PC-9 (cell line): ENCODE measurements at regions not wholly inside any gene's neighbourhood (a gene's known extent, or its start where the extent isn't known, plus 50 kb on each side); places are given as distances from the start of the nearest gene placed in this dataset.

ENCODE experiments used
- BruUV-seq: library from RNA; stranded (reverse); fragments of 400-500 nt; replicated peaks from 2 replicates; lab custom pipeline; 2021; lab: Mats Ljungman, UMichigan
- CTCF ChIA-PET: fragments of 300-600 bp; sonication (Branson Sonifier 250); formaldehyde crosslinking; loops from one replicate; lab custom pipeline; 2022; ENCODE audit warnings: antibody characterized with exemption; lab: Charles Lee
- POLR2A ChIA-PET: fragments of 300-600 bp; sonication (Branson Sonifier 250); formaldehyde crosslinking; loops from one replicate; lab custom pipeline; 2022; ENCODE audit warnings: antibody characterized with exemption; ENCODE audit not compliant: unreplicated experiment; lab: Charles Lee
- DNase-seq, 2 experiments: peaks; one replicate each; pipeline versions ENCODE4 v3.0.0 to v3.0.0-alpha.2; 2015 to 2022; ENCODE audit warnings: mixed read lengths in 1 of 2
- H2AFZ ChIP-seq: fragments of 200-600 bp; sonication (generic); 2 replicates; pipeline ENCODE4 v1.8.1; 2017; ENCODE audit warnings: antibody characterized with exemption
- H3F3A ChIP-seq: fragments of 200-600 bp; sonication (generic); 2 replicates; pipeline ENCODE4 v1.8.1; 2017; ENCODE audit warnings: antibody characterized with exemption, mild to moderate bottlenecking, low read depth; ENCODE audit not compliant: insufficient read depth
- H3K27ac ChIP-seq: fragments of 200-600 bp; sonication (generic); 2 replicates; pipeline ENCODE4 v1.6.1; 2016; ENCODE audit warnings: mixed run types
- H3K27me3 ChIP-seq: fragments of 200-600 bp; sonication (generic); 2 replicates; pipeline ENCODE4 v1.6.1; 2016; ENCODE audit warnings: low read depth, mixed run types; ENCODE audit not compliant: insufficient read depth
- H3K36me3 ChIP-seq: fragments of 200-600 bp; sonication (generic); 2 replicates; pipeline ENCODE4 v1.6.1; 2016; ENCODE audit warnings: low read depth, mixed run types
- H3K4me1 ChIP-seq: fragments of 200-600 bp; sonication (generic); replicated peaks from 2 replicates; pipeline ENCODE4 v1.6.1; 2016; ENCODE audit warnings: mixed run types; ENCODE audit not compliant: insufficient read depth
- H3K4me2 ChIP-seq: fragments of 200-600 bp; sonication (generic); 2 replicates; pipeline ENCODE4 v1.6.1; 2017; ENCODE audit warnings: mixed run types
- H3K4me3 ChIP-seq: fragments of 200-600 bp; sonication (generic); 2 replicates; pipeline ENCODE4 v1.6.1; 2016; ENCODE audit warnings: mixed run types
- H3K79me2 ChIP-seq: fragments of 200-600 bp; sonication (generic); 2 replicates; pipeline ENCODE4 v1.6.1; 2017; ENCODE audit warnings: low read depth, mixed run types
- H3K9me2 ChIP-seq: fragments of 200-600 bp; sonication (generic); 2 replicates; pipeline ENCODE4 v1.8.1; 2017; ENCODE audit warnings: mild to moderate bottlenecking; ENCODE audit not compliant: insufficient read depth
- H3K9me3 ChIP-seq: fragments of 200-600 bp; sonication (generic); 2 replicates; pipeline ENCODE4 v1.8.1; 2016; ENCODE audit warnings: low read depth; ENCODE audit not compliant: insufficient read depth
- H4K20me1 ChIP-seq: fragments of 200-600 bp; sonication (generic); 2 replicates; pipeline ENCODE4 v1.8.1; 2017; ENCODE audit not compliant: insufficient read depth
- EZH2 ChIP-seq: fragments of 200-600 bp; sonication (generic); IDR thresholded peaks from 2 replicates; pipeline ENCODE4 v1.8.0; 2017; ENCODE audit warnings: antibody characterized with exemption, low read depth
- intact Hi-C: fragments of 100-400 bp; cut with micrococcal nuclease; formaldehyde crosslinking; loops from one replicate; pipeline ENCODE4 v1.10.0; 2022; ENCODE audit not compliant: unreplicated experiment
- TF ChIP-seq, protein P1 (sequence below): fragments of 200-600 bp; sonication (generic); conservative IDR thresholded peaks from 2 replicates; pipeline ENCODE4 v1.6.1; 2017; ENCODE audit warnings: mixed run types, antibody characterized with exemption, mild to moderate bottlenecking, moderate library complexity

DNA sequence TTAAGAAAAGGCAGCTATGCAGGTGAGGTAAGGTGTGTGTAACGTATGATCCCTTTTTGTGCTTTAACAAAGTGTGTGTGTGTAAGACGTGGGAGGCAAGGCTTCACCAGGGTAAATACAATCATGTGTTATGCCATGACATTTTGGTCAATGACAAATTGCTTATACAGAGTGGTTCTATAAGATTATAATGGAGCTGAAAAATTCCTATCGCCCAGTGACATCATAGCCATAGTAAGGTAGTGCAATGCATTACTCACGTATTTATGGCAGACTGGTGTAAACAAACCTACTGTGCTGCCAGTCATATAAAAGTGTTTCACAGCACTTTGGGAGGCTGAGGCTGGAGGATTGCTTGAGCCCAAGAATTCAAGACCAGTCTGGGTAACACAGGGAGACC lies 60.2 kb upstream of the LCTL start:
- DNase-seq, result no peak
- H3K27me3 ChIP-seq, result no peaks in the 10 kb centered on the region
- ChIA-PET POLR2A (interaction anchor here (0.6 kb wide), 1 partner anchor 331 kb away, joined by 5 read pairs; no protein-coding TSS in a partner anchor), CTCF (no interaction called here)
- H3K9me3 ChIP-seq, result no peaks in the 10 kb centered on the region
- H3K9me2 ChIP-seq, result no peaks in the 10 kb centered on the region
- H3K36me3 ChIP-seq, result no peaks in the 10 kb centered on the region
- no peaks in the 10 kb centered on the region for H3K4me1 ChIP-seq
- no peak overlapping the region for H3K27ac ChIP-seq
- no peak overlapping the region for H3K4me2 ChIP-seq
- BruUV-seq, result no TSS peak
- H3K79me2 ChIP-seq, result no peaks in the 10 kb centered on the region
- H4K20me1 ChIP-seq, result no peaks in the 10 kb centered on the region
- no peak overlapping the region for H2AFZ ChIP-seq
- H3F3A ChIP-seq, result no peaks in the 10 kb centered on the region
- H3K4me3 ChIP-seq, result no peak overlapping the region
- intact Hi-C loops, result no loop called here
- TF ChIP-seq EZH2, result no peak
- TF ChIP-seq, protein P1, sequence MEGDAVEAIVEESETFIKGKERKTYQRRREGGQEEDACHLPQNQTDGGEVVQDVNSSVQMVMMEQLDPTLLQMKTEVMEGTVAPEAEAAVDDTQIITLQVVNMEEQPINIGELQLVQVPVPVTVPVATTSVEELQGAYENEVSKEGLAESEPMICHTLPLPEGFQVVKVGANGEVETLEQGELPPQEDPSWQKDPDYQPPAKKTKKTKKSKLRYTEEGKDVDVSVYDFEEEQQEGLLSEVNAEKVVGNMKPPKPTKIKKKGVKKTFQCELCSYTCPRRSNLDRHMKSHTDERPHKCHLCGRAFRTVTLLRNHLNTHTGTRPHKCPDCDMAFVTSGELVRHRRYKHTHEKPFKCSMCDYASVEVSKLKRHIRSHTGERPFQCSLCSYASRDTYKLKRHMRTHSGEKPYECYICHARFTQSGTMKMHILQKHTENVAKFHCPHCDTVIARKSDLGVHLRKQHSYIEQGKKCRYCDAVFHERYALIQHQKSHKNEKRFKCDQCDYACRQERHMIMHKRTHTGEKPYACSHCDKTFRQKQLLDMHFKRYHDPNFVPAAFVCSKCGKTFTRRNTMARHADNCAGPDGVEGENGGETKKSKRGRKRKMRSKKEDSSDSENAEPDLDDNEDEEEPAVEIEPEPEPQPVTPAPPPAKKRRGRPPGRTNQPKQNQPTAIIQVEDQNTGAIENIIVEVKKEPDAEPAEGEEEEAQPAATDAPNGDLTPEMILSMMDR, result no peak

- CTCF ChIA-PET, result no interaction called here
- POLR2A ChIA-PET, result no interaction called here
Observed at GRCh38 chr15:66628976-66629723, 63.4 kb upstream of the LCTL start.

DNA sequence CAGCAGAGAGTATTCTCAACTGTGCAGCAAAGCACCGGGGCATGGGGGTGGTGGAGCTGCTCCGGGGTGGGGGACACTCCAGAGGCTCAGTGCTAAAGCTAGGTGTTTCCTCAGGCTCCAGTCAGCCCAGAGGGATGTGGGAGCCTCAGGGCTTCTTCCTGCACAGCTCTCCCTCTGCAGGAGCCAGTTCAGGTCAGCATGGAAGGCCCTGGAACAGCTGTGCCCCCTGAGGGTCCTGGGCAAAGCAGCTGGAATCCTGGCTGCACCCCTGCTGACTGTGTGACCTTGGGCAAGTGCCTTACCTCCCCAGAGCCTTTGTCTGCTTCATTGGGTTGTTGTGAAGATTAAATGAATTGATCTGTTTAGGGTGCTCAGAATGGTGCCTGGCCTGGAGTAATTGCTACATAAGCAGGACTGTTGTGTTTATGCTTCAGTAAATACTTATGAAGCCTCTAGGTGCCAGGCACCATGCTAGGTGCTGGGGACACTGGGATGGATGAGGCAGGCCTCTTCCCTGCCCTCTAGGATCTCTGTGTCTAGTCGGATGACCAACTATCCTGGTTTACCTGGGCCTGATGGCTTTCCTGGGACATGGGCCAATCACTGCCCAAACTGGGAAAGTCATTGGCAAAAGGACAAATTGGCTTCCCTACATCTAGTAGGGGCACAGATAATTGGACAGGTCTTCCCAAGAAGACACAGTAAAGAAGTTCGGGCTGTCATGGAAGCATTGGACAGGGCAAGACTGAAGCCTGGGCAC lies 64.2 kb upstream of the LCTL start:
- no peaks in the 10 kb centered on the region for H3K27me3 ChIP-seq
- TF ChIP-seq EZH2, result no peak
- ChIA-PET POLR2A (no interaction called here), CTCF (no interaction called here)
- DNase-seq, result no peak
- no peaks in the 10 kb centered on the region for H3K9me2 ChIP-seq
- no TSS peak for BruUV-seq
- no peaks in the 10 kb centered on the region for H4K20me1 ChIP-seq
- no peak overlapping the region for H3K4me2 ChIP-seq
- no peaks in the 10 kb centered on the region for H3K79me2 ChIP-seq
- no peak overlapping the region for H3K4me3 ChIP-seq
- H3K4me1 ChIP-seq, result no peaks in the 10 kb centered on the region
- no peaks in the 10 kb centered on the region for H3K9me3 ChIP-seq
- no peaks in the 10 kb centered on the region for H3K36me3 ChIP-seq
- no peak overlapping the region for H2AFZ ChIP-seq
- H3F3A ChIP-seq, result no peaks in the 10 kb centered on the region
- intact Hi-C loops, result no loop called here
- no peak overlapping the region for H3K27ac ChIP-seq

More at GRCh38 chr15:66628976-66629723, 63.4 kb upstream of the LCTL start:
- Histone ChIP-seq H3K9me2 (no peaks in the 10 kb centered on the region), H3K27me3 (no peaks in the 10 kb centered on the region), H3K4me1 (no peaks in the 10 kb centered on the region), H3K4me2 (no peak overlapping the region), H3F3A (no peaks in the 10 kb centered on the region), H3K79me2 (no peaks in the 10 kb centered on the region), H4K20me1 (no peaks in the 10 kb centered on the region), H3K36me3 (no peaks in the 10 kb centered on the region), H3K9me3 (no peaks in the 10 kb centered on the region), H3K27ac (no peak overlapping the region), H2AFZ (no peak overlapping the region), H3K4me3 (no peak overlapping the region)
- no peak for DNase-seq
- no TSS peak for BruUV-seq
- intact Hi-C loops, result no loop called here
- TF ChIP-seq, protein P1, result no peak
- TF ChIP-seq EZH2, result no peak
